Testis (tissue), 2 donors: ENCODE measurements at regions not wholly inside any gene's neighbourhood (a gene's known extent, or its start where the extent isn't known, plus 50 kb on each side); places are given as distances from the start of the nearest gene placed in this dataset.

ENCODE experiments used
- DNase-seq: peaks from one replicate; pipeline ENCODE4 v3.0.0-alpha.2; 2019
- H3K27ac ChIP-seq, 2 donors: fragments of 200-600 bp; sonication (generic); one replicate each; pipeline ENCODE4 v1.5.1; 2019
- H3K27me3 ChIP-seq: fragments of 200-600 bp; sonication (generic); one replicate; pipeline ENCODE4 v1.5.1; 2019
- H3K36me3 ChIP-seq: fragments of 200-600 bp; sonication (generic); one replicate; pipeline ENCODE4 v1.5.1; 2017; ENCODE audit warnings: low read depth; ENCODE audit errors: missing control alignments
- H3K4me1 ChIP-seq: fragments of 200-600 bp; sonication (generic); one replicate; pipeline ENCODE4 v1.5.1; 2019
- H3K4me3 ChIP-seq, 2 donors: fragments of 200-600 bp; sonication (generic); one replicate each; pipeline ENCODE4 v1.5.1; 2017 to 2019
- H3K9me3 ChIP-seq: fragments of 200-600 bp; sonication (generic); one replicate; pipeline ENCODE4 v1.5.1; 2017
- CTCF ChIP-seq, 3 experiments: fragments of 450-650 bp in 2 of 3; fragments of 200-600 bp in 1 of 3; sonication (generic) in 1 of 3; IDR thresholded peaks; one replicate each; pipeline ENCODE4 v1.5.1; 2016 to 2019; ENCODE audit warnings: antibody characterized with exemption in 3 of 3, mild to moderate bottlenecking in 2 of 3, moderate library complexity in 1 of 3
- POLR2A ChIP-seq: fragments of 450-650 bp; IDR thresholded peaks from one replicate; pipeline ENCODE4 v1.6.1; 2017; ENCODE audit warnings: antibody characterized with exemption, mild to moderate bottlenecking, moderate library complexity
- WGBS, 2 donors: methylation state at CpG; one replicate each; pipeline ENCODE4 v1.1.5; 2018; 5-methylcytosine and 5-hydroxymethylcytosine counted together
- intact Hi-C: fragments of 100-400 bp; cut with DNase I; formaldehyde crosslinking; loops from one replicate; pipeline ENCODE4 v1.15.1; 2023; ENCODE audit warnings: low total_unique reads

GRCh38 chr4:138665851-138666250 is 349.7 kb upstream of the NOCT start:
- intact Hi-C loops: no loop called here
- H3K4me3 ChIP-seq: no peak overlapping the region
- DNase-seq: no peak
- no peak overlapping the region for H3K27ac ChIP-seq
- H3K9me3 ChIP-seq: no peaks in the 10 kb centered on the region
- no peaks in the 10 kb centered on the region for H3K4me1 ChIP-seq
- 89 to 96% methylated on average over 4 of the region's 4 CpGs for WGBS, 2 donors
- H3K27me3 ChIP-seq: no peaks in the 10 kb centered on the region
- TF ChIP-seq POLR2A: no peak
- TF ChIP-seq CTCF (IDR thresholded peaks at IDR 0.05): no peak
- no peaks in the 10 kb centered on the region for H3K36me3 ChIP-seq

GRCh38 chr4:138663883-138664282 is 351.7 kb upstream of the NOCT start:
- TF ChIP-seq POLR2A: no peak
- TF ChIP-seq CTCF (IDR thresholded peaks at IDR 0.05): no peak
- intact Hi-C loops: no loop called here

GRCh38 chr4:138659812-138660316 is 355.7 kb upstream of the NOCT start:
- no peaks in the 10 kb centered on the region for H3K36me3 ChIP-seq
- no peak for DNase-seq
- no peaks in the 10 kb centered on the region for H3K9me3 ChIP-seq
- H3K27me3 ChIP-seq: no peaks in the 10 kb centered on the region
- TF ChIP-seq CTCF (IDR thresholded peaks at IDR 0.05): no peak
- no peak for TF ChIP-seq POLR2A
- H3K4me1 ChIP-seq: no peaks in the 10 kb centered on the region
- WGBS, 2 donors: 93 to 94% methylated on average over 6 of the region's 6 CpGs
- no peak overlapping the region for H3K4me3 ChIP-seq
- H3K27ac ChIP-seq: no peak overlapping the region
- intact Hi-C loops: no loop called here

More at GRCh38 chr4:138663883-138664282, 351.7 kb upstream of the NOCT start:
- 58 to 65% methylated on average over 4 of the region's 4 CpGs for WGBS, 2 donors
- Histone ChIP-seq H3K36me3 (no peaks in the 10 kb centered on the region), H3K27me3 (no peaks in the 10 kb centered on the region), H3K4me1 (no peaks in the 10 kb centered on the region), H3K9me3 (no peaks in the 10 kb centered on the region), H3K4me3 (no peak overlapping the region), H3K27ac (no peak overlapping the region)
- DNase-seq: no peak

GRCh38 chr4:138659037-138659811 is 356.4 kb upstream of the NOCT start:
- H3K4me3 ChIP-seq: no peak overlapping the region
- TF ChIP-seq POLR2A (no peak), CTCF (IDR thresholded peaks at IDR 0.05) (no peak)
- H3K4me1 ChIP-seq: no peaks in the 10 kb centered on the region
- H3K27ac ChIP-seq: no peak overlapping the region
- DNase-seq: no peak
- no peaks in the 10 kb centered on the region for H3K36me3 ChIP-seq
- intact Hi-C loops: no loop called here
- WGBS, 2 donors: 56 to 58% methylated on average over 11 of the region's 11 CpGs
- no peaks in the 10 kb centered on the region for H3K9me3 ChIP-seq
- H3K27me3 ChIP-seq: no peaks in the 10 kb centered on the region

GRCh38 chr4:138658518-138658917 is 357.1 kb upstream of the NOCT start:
- intact Hi-C loops: no loop called here
- Histone ChIP-seq H3K4me3 (no peak overlapping the region), H3K36me3 (no peaks in the 10 kb centered on the region), H3K27me3 (no peaks in the 10 kb centered on the region), H3K9me3 (no peaks in the 10 kb centered on the region), H3K27ac (no peak overlapping the region), H3K4me1 (no peaks in the 10 kb centered on the region)
- TF ChIP-seq CTCF (IDR thresholded peaks at IDR 0.05): no peak
- TF ChIP-seq POLR2A: no peak
- 42 to 64% methylated on average over 2 of the region's 2 CpGs for WGBS, 2 donors
- DNase-seq: no peak
